ENCODE measurements at regions not wholly inside any gene's neighbourhood (a gene's known extent, or its start where the extent isn't known, plus 50 kb on each side); places are given as distances from the start of the nearest gene placed in this dataset.

DNA sequence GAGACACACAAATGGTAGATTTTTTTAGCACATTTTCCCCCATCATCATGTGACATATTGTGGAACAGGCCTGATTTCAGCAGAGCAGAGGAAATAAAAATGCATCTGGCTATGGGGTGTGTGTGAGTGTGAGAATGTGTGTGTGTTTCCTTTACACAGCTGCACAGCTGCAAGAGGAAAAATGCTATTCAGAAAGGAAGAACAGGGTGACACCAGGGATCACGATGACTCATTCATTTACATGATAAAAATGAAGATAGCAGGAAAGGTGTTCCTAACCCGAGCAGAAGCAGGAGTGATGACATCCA lies 469.5 kb upstream of the TSHZ3 start:
- H3K27me3 ChIP-seq (ENCODE audit: control insufficient read depth in 1 of 2, insufficient read depth in 2 of 2, low read length in 2 of 2) = peaks cover 0 to 2% of the 10 kb centered on the region in 2 donors
- H3K4me1 ChIP-seq (ENCODE audit: control insufficient read depth in 2 of 2, insufficient read depth in 2 of 2, low read length in 1 of 2) = no peaks in the 10 kb centered on the region
- WGBS, 2 donors = 13% methylated on average over 2 of the region's 2 CpGs
- H3K9me3 ChIP-seq (ENCODE audit: control insufficient read depth in 2 of 2, insufficient read depth in 1 of 2, low read depth in 1 of 2, low read length in 1 of 2) = peaks cover 0 to 3% of the 10 kb centered on the region in 2 donors
- H3K4me3 ChIP-seq (ENCODE audit: low read depth in 1 of 2, low read length in 2 of 2) = no peak overlapping the region
- H3K36me3 ChIP-seq (ENCODE audit: control insufficient read depth in 2 of 2, insufficient read depth in 2 of 2, low read length in 1 of 2) = no peaks in the 10 kb centered on the region
- no peak overlapping the region for H3K27ac ChIP-seq (ENCODE audit: low read depth in 2 of 2, low read length in 1 of 2)

DNA sequence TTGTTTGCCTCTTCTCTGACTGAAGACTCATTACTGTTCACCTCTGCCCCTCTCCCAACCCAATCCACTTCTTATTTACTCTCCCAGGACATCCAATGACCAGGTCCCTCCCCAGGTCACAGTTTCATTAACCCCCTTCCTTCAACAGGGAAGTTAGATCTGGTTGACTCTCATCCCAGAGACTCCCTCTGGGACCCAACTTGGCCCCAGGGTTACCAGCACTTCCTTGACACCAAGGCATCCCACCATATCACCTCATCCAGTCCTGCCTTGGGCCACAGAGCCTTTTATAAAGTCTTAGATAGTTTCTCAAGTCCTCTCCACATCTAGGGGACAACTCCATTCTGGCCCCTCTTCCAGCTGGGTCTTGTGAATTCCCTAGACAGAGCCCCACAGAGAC lies 470.6 kb upstream of the TSHZ3 start:
- Histone ChIP-seq H3K27ac (ENCODE audit: low read depth in 2 of 2, low read length in 1 of 2) (no peak overlapping the region), H3K4me1 (ENCODE audit: control insufficient read depth in 2 of 2, insufficient read depth in 2 of 2, low read length in 1 of 2) (no peaks in the 10 kb centered on the region), H3K9me3 (ENCODE audit: control insufficient read depth in 2 of 2, insufficient read depth in 1 of 2, low read depth in 1 of 2, low read length in 1 of 2) (peaks cover 0 to 3% of the 10 kb centered on the region in 2 donors), H3K36me3 (ENCODE audit: control insufficient read depth in 2 of 2, insufficient read depth in 2 of 2, low read length in 1 of 2) (no peaks in the 10 kb centered on the region), H3K4me3 (ENCODE audit: low read depth in 1 of 2, low read length in 2 of 2) (no peak overlapping the region), H3K27me3 (ENCODE audit: control insufficient read depth in 1 of 2, insufficient read depth in 2 of 2, low read length in 2 of 2) (peaks cover 0 to 2% of the 10 kb centered on the region in 2 donors)

DNA sequence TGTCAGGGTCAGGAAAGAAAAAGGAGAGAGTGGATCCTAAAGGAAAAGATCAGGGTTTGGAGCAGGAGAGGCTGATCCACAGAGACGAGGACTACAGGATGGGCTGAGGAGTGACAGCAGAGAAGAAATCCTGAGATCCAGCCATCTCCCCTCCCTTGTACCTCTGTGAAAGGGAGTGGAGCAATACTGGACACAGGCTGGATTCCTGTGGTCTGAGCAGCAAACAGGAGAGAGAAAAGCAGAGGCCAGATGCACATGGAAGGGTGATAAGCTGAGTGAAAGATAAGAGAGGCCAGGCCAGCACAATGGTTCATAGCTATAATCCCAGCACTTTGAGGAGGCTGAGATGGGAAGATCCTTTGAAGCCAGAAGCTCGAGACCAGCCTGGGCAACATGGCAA lies 472.1 kb upstream of the TSHZ3 start:
- H3K27ac ChIP-seq (ENCODE audit: low read depth in 2 of 2, low read length in 1 of 2) = no peak overlapping the region
- 66 to 83% methylated on average over 2 of the region's 2 CpGs for WGBS, 2 donors
- peaks cover 0 to 2% of the 10 kb centered on the region in 2 donors for H3K9me3 ChIP-seq (ENCODE audit: control insufficient read depth in 2 of 2, insufficient read depth in 1 of 2, low read depth in 1 of 2, low read length in 1 of 2)
- H3K4me1 ChIP-seq (ENCODE audit: control insufficient read depth in 2 of 2, insufficient read depth in 2 of 2, low read length in 1 of 2) = no peaks in the 10 kb centered on the region
- H3K27me3 ChIP-seq (ENCODE audit: control insufficient read depth in 1 of 2, insufficient read depth in 2 of 2, low read length in 2 of 2) = no peaks in the 10 kb centered on the region
- H3K36me3 ChIP-seq (ENCODE audit: control insufficient read depth in 2 of 2, insufficient read depth in 2 of 2, low read length in 1 of 2) = no peaks in the 10 kb centered on the region
- no peak overlapping the region for H3K4me3 ChIP-seq (ENCODE audit: low read depth in 1 of 2, low read length in 2 of 2)

DNA sequence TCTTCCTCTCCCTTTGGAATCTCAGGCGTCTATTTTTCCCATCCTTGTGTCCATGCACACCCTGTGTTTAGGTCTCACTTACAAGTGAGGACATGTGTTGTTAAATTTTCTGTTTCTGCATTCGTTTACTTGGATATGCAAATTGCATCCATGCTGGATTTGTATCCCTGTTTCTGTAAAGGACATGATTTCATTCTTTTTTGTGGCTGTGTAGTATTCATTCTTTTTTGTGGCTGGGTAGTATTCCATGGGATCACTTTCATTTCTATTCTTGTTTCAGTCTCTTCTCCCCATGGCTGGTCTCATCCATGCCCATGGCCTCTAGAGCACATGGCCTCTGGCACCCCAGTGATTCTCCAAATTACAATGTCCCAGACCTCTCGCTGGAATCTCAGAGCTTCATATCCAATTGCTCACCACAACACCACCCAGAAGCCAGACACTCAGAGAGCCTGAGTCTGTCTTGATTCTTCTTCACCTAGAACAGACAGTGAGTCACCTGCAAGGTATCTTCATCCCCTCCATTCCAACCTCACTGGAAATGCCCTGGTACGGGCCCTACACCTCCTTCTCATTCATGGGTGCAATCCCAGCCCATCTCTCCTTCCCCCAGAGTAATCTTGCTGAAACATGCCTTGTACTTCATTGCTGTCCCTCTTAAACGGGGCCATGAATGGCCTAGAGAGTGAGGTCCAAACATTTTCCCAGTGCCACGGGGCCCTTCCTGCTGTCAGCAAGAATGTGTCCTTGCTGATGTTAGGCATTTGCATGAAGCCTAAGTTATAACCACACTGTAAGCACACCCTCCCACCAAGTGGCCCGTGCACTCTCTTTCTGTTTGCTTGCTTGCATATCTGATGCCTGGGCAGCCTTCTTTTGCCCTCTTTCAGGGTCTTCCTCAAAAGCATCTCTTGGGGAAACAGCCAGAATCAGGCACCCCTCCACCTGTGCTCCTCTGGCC lies 476.2 kb upstream of the TSHZ3 start:
- Histone ChIP-seq H3K9me3 (ENCODE audit: control insufficient read depth in 2 of 2, insufficient read depth in 1 of 2, low read depth in 1 of 2, low read length in 1 of 2) (peaks cover 0 to 4% of the 10 kb centered on the region in 2 donors), H3K4me3 (ENCODE audit: low read depth in 1 of 2, low read length in 2 of 2) (no peak overlapping the region), H3K36me3 (ENCODE audit: control insufficient read depth in 2 of 2, insufficient read depth in 2 of 2, low read length in 1 of 2) (no peaks in the 10 kb centered on the region), H3K27ac (ENCODE audit: low read depth in 2 of 2, low read length in 1 of 2) (no peak overlapping the region), H3K27me3 (ENCODE audit: control insufficient read depth in 1 of 2, insufficient read depth in 2 of 2, low read length in 2 of 2) (no peaks in the 10 kb centered on the region), H3K4me1 (ENCODE audit: control insufficient read depth in 2 of 2, insufficient read depth in 2 of 2, low read length in 1 of 2) (no peaks in the 10 kb centered on the region)
- WGBS, 2 donors = 67 to 77% methylated on average over 7 of the region's 7 CpGs

DNA sequence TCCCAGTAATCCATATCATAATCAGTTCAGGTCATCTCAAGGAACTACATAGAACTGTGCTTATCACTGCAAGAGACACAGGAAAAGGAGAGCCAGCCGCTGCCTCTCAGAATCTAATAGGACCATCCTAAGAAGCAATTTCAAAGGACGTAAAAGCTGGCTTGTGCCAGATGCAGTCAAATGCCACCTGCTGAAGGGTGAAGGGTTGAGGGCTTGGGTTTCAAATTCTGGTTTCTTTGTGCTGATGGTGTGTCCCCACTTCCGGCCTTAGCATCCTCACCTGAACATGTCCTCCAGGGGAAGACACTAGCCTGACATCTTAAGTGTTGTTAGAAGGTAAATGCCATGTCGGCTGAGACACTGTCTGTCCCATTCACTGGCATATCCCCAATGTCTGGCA lies 477.1 kb upstream of the TSHZ3 start:
- WGBS, 2 donors = 86 to 89% methylated on average over 4 of the region's 4 CpGs
- no peaks in the 10 kb centered on the region for H3K36me3 ChIP-seq (ENCODE audit: control insufficient read depth in 2 of 2, insufficient read depth in 2 of 2, low read length in 1 of 2)
- H3K27ac ChIP-seq (ENCODE audit: low read depth in 2 of 2, low read length in 1 of 2) = no peak overlapping the region
- no peaks in the 10 kb centered on the region for H3K27me3 ChIP-seq (ENCODE audit: control insufficient read depth in 1 of 2, insufficient read depth in 2 of 2, low read length in 2 of 2)
- H3K4me1 ChIP-seq (ENCODE audit: control insufficient read depth in 2 of 2, insufficient read depth in 2 of 2, low read length in 1 of 2) = no peaks in the 10 kb centered on the region
- H3K9me3 ChIP-seq (ENCODE audit: control insufficient read depth in 2 of 2, insufficient read depth in 1 of 2, low read depth in 1 of 2, low read length in 1 of 2) = peaks cover 0 to 4% of the 10 kb centered on the region in 2 donors
- no peak overlapping the region for H3K4me3 ChIP-seq (ENCODE audit: low read depth in 1 of 2, low read length in 2 of 2)

DNA sequence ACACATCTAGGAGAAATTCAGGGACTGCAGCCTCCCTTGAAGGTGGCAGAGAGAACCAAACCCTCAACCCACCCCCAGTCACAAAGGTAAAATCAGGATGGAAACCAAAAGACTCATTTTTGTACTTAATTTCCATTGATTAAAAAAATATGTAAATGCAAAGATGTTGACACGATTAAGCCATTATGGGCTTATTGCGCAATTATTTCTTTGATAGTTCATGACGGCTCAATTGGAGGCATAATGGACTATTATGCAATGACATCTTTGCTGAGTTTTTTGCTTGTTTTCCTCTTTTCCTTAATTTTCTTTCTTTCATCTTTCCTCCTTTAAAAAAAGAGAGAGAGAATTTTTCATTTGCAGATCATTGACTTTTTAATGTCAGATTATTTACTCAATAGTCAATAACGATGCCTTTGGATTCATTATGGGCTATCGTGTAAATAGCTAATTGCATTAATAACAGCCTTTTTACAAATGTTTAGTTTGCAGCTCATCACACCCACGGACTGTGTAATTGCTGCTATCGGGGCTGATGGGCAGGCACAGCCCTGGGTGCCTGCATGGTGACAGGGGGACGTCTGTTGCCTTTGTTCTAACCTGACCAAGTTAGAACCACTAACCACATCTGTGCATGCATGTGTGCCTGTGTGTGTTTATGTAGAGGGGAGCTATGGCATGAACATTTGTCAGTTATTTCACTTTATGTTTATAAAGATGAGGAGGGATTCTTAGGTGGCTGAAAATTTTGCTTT lies 482.4 kb upstream of the TSHZ3 start:
- WGBS, 2 donors = 66 to 69% methylated on average over 8 of the region's 8 CpGs
- H3K27ac ChIP-seq (ENCODE audit: low read depth in 2 of 2, low read length in 1 of 2) = no peak overlapping the region
- no peaks in the 10 kb centered on the region for H3K4me1 ChIP-seq (ENCODE audit: control insufficient read depth in 2 of 2, insufficient read depth in 2 of 2, low read length in 1 of 2)
- no peaks in the 10 kb centered on the region for H3K36me3 ChIP-seq (ENCODE audit: control insufficient read depth in 2 of 2, insufficient read depth in 2 of 2, low read length in 1 of 2)
- no peaks in the 10 kb centered on the region for H3K27me3 ChIP-seq (ENCODE audit: control insufficient read depth in 1 of 2, insufficient read depth in 2 of 2, low read length in 2 of 2)
- no peak overlapping the region for H3K4me3 ChIP-seq (ENCODE audit: low read depth in 1 of 2, low read length in 2 of 2)
- peaks cover 0 to 4% of the 10 kb centered on the region in 2 donors for H3K9me3 ChIP-seq (ENCODE audit: control insufficient read depth in 2 of 2, insufficient read depth in 1 of 2, low read depth in 1 of 2, low read length in 1 of 2)

DNA sequence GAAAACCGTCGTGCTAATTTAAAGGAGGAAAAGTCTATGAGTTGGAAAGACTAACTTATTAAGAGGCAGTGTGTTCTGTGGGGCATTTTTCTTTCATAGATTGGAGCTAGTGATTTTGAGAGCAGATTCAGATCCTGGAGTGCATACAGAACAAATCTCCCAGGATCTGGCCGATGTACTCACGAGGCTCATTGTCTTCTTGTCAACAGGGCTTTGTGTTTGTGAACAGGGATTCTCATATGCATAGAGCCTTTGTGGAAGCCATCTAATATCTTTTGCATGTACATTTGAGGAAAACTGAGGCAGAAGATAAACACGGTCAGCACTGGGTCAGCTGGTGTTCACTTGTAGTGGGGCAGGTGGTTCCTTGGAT lies 482.9 kb upstream of the TSHZ3 start:
- H3K4me1 ChIP-seq (ENCODE audit: control insufficient read depth in 2 of 2, insufficient read depth in 2 of 2, low read length in 1 of 2) = no peaks in the 10 kb centered on the region
- H3K36me3 ChIP-seq (ENCODE audit: control insufficient read depth in 2 of 2, insufficient read depth in 2 of 2, low read length in 1 of 2) = no peaks in the 10 kb centered on the region
- peaks cover 0 to 4% of the 10 kb centered on the region in 2 donors for H3K9me3 ChIP-seq (ENCODE audit: control insufficient read depth in 2 of 2, insufficient read depth in 1 of 2, low read depth in 1 of 2, low read length in 1 of 2)
- H3K27me3 ChIP-seq (ENCODE audit: control insufficient read depth in 1 of 2, insufficient read depth in 2 of 2, low read length in 2 of 2) = no peaks in the 10 kb centered on the region
- H3K27ac ChIP-seq (ENCODE audit: low read depth in 2 of 2, low read length in 1 of 2) = no peak overlapping the region
- no peak overlapping the region for H3K4me3 ChIP-seq (ENCODE audit: low read depth in 1 of 2, low read length in 2 of 2)
- WGBS, 2 donors = 73 to 76% methylated on average over 5 of the region's 5 CpGs

DNA sequence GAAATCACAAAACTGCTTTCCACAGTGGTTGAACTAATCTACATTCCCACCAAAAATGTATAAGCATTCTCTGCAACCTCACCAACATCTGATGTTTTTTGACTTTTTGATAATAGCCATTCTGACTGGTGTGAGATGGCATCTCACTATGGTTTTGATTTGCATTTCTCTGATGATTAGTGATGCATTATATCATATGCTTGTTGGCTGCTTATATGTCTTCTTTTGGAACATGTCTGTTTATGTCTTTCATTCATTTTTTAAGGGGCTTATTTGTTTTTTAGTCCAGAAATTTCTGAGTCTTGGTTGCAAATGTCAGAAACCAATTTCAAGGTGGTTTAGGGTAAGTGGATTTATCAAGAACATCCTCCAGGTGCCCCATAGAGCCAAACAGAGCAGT lies 484.8 kb upstream of the TSHZ3 start:
- Histone ChIP-seq H3K27ac (ENCODE audit: low read depth in 2 of 2, low read length in 1 of 2) (no peak overlapping the region), H3K36me3 (ENCODE audit: control insufficient read depth in 2 of 2, insufficient read depth in 2 of 2, low read length in 1 of 2) (no peaks in the 10 kb centered on the region), H3K9me3 (ENCODE audit: control insufficient read depth in 2 of 2, insufficient read depth in 1 of 2, low read depth in 1 of 2, low read length in 1 of 2) (no peaks in the 10 kb centered on the region), H3K27me3 (ENCODE audit: control insufficient read depth in 1 of 2, insufficient read depth in 2 of 2, low read length in 2 of 2) (no peaks in the 10 kb centered on the region), H3K4me1 (ENCODE audit: control insufficient read depth in 2 of 2, insufficient read depth in 2 of 2, low read length in 1 of 2) (no peaks in the 10 kb centered on the region), H3K4me3 (ENCODE audit: low read depth in 1 of 2, low read length in 2 of 2) (no peak overlapping the region)

DNA sequence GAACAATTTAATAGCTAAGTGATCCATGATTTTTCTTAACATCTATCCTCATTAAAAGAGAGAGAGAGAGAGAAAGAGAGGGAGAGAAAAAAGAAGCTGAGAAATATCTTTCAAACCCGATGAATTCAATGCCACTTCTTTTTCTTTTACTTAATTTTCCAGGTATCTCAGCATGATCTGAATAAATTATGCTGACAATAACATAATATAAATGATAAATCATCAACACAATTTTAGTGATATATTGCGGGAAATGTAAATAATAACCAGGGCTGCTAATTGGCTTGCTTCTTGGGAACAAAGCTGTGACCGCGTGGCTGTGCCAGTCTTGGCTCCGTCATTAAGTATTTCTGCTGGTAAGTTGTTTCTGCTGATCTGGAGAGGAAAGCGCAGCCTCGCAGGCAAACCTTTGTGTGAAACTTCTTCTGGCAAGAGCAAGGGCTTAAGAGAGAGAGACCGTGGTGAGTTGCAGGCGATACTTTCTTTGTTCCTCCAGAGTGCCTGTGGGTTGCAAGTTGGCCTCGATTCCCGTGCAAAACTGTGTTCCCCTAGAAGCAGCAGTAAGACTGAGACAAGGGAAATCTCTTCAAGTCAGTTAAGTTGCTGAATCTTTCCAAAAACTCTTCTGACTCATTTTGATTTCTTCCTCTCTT lies 489.1 kb upstream of the TSHZ3 start:
- 27 to 33% methylated on average over 11 of the region's 11 CpGs for WGBS, 2 donors
- Histone ChIP-seq H3K4me1 (ENCODE audit: control insufficient read depth in 2 of 2, insufficient read depth in 2 of 2, low read length in 1 of 2) (no peaks in the 10 kb centered on the region), H3K9me3 (ENCODE audit: control insufficient read depth in 2 of 2, insufficient read depth in 1 of 2, low read depth in 1 of 2, low read length in 1 of 2) (peaks cover 2 to 4% of the 10 kb centered on the region in 2 donors), H3K4me3 (ENCODE audit: low read depth in 1 of 2, low read length in 2 of 2) (no peak overlapping the region), H3K27ac (ENCODE audit: low read depth in 2 of 2, low read length in 1 of 2) (no peak overlapping the region), H3K36me3 (ENCODE audit: control insufficient read depth in 2 of 2, insufficient read depth in 2 of 2, low read length in 1 of 2) (no peaks in the 10 kb centered on the region), H3K27me3 (ENCODE audit: control insufficient read depth in 1 of 2, insufficient read depth in 2 of 2, low read length in 2 of 2) (no peaks in the 10 kb centered on the region)
